HG03045 (cell line): ENCODE measurements at regions not wholly inside any gene's neighbourhood (a gene's known extent, or its start where the extent isn't known, plus 50 kb on each side); places are given as distances from the start of the nearest gene placed in this dataset.

Experiments
- ATAC-seq: cut with Tn5 transposase; IDR thresholded peaks from one replicate; pipeline ENCODE4 v1.9.1; 2021; ENCODE audit warnings: mild to moderate bottlenecking, moderate library complexity; ENCODE audit not compliant: unreplicated experiment

- ATAC-seq = no peak
Measured at GRCh38 chr2:15776629-15776919, 163.8 kb upstream of the MYCN start.

- no peak for ATAC-seq
Measured at GRCh38 chr2:15776992-15777702, 163.2 kb upstream of the MYCN start.

GRCh38 chr2:15777795-15778371 is 162.5 kb upstream of the MYCN start:
- no peak for ATAC-seq

GRCh38 chr2:15778529-15779219 is 161.7 kb upstream of the MYCN start:
- ATAC-seq = no peak

GRCh38 chr2:15779381-15780041 is 160.8 kb upstream of the MYCN start:
- no peak for ATAC-seq

- ATAC-seq = no peak
Measured at GRCh38 chr2:15780234-15780633, 160.1 kb upstream of the MYCN start.

GRCh38 chr2:15780912-15781574 is 159.3 kb upstream of the MYCN start:
- no peak for ATAC-seq

- no peak for ATAC-seq
Measured at GRCh38 chr2:15782009-15782751, 158.2 kb upstream of the MYCN start.

GRCh38 chr2:15782769-15783294 is 157.5 kb upstream of the MYCN start:
- no peak for ATAC-seq

- no peak for ATAC-seq
Measured at GRCh38 chr2:15783489-15783888, 156.9 kb upstream of the MYCN start.

- ATAC-seq = no peak
Measured at GRCh38 chr2:15784106-15784885, 156.1 kb upstream of the MYCN start.

- ATAC-seq = no peak
Measured at GRCh38 chr2:15784886-15785801, 155.2 kb upstream of the MYCN start.

- no peak for ATAC-seq
Measured at GRCh38 chr2:15786003-15786654, 154.2 kb upstream of the MYCN start.

- no peak for ATAC-seq
Measured at GRCh38 chr2:15786901-15787300, 153.4 kb upstream of the MYCN start.

GRCh38 chr2:15787535-15788454 is 152.6 kb upstream of the MYCN start:
- no peak for ATAC-seq

- no peak for ATAC-seq
Measured at GRCh38 chr2:15788455-15788829, 151.9 kb upstream of the MYCN start.

GRCh38 chr2:15788830-15789229 is 151.5 kb upstream of the MYCN start:
- ATAC-seq = no peak
